ENCODE measurements at regions not wholly inside any gene's neighbourhood (a gene's known extent, or its start where the extent isn't known, plus 50 kb on each side); places are given as distances from the start of the nearest gene placed in this dataset.

DNA sequence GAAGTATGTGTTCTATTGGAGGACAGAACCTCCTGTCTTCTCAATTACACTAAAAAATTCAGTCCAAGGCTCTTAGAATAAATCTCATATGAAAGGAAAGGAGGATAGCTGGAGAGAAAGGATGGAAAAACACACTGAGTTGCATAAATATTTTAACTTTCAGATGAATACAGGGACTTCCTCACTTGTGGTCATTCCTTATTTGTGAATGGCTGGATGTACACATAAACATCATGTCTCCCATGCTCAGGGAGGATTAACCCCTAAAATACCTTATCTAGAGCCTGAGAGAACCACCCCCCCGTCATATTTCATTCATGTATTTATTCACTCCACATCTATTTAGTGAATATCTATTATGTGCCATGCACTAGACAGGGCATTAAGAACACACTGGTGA lies 217.6 kb upstream of the CITED2 start:
- no peak for DNase-seq

DNA sequence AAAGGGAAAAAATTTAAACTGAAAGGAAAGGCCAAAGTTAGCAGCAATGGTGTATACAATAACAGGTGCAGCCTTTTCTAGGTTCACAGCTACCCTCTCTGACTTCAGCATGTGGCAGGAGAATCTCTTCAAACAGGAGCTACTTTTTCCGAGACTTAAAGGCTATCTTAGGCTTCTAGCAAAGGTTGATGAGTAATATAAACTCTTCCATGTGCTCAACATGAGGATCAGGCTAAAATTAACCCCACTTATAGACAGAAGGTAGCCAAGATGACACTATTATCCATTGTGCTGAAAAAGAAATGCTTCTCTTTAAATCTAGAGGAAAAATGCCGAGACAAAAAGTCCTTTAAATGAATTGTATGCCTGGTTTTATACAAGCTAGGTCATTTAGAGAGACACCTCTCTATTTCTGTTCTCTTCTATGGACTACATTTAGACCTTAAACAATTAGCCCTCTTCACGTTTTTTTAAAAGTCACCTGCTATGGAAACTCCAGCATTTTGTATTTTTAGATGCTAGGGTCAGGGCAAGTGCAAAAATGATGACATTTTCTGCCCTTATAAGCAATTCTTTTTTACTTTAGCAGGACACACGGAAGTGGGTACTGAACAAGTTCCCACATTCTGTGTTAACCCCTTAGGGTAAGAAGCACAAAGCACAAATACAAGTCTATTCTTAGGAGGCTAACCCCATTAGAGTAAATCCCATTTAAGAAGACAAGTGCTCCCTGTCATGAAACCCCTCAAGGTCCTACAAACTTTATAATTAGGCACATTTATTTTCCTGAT lies 216.8 kb upstream of the CITED2 start:
- no peak for DNase-seq

DNA sequence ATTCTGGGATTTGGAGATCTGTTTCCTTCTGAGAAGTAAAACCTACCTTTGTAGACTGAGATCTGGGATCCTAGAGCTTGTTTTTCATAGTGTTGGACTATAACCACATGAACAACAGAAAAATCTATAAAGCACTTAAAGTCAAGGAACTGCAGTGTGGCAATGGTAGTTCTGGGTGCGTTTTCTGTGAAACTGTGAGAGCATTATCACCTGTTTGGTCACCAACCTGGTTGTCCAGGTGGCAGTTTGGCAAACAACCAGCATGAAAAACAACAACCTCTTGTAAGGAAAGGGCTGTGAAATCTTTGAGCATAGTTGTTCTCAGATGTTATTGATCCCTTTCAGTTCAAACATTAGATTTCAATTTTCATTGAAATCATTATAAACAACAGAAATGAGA lies 215.8 kb upstream of the CITED2 start:
- DNase-seq, result no peak

DNA sequence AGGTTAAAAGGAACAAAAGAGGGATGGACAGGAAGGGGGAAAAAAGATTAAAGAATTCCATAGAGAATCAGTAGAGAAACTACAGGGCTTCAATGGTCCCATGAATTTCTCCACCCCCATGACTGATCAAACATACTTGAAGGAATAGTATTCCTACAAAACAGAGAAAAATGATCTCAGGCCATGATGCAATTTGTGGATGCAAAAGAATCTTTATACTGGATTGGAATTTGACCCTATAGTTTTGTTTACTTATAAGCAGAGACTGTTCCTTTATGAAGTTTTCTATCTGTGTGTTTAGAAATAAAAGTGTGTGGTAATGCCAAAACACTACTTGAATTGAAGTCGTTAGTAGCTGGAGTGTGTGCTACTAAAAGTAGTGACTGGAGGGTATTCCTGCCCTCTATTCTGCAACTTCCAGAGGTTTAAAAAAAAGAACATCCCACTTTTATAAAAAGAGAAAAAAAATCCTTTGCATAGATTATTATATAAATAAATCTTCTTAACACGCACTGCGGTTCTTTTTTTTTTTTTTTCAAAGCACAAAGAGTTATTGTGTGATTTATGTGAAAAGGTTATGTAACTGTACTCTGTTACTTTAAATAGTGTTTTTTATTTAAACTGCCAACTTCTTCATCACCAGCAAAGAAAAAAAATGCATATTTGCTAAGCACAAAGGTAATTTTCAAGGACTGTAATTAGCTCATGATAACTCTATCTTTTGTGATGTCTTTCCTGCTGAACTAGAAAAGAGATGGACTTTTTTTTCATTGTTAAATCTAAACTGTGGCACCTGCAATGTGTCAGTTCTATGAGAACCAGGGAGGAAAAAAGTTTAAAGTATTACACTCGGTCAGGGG lies 214.5 kb upstream of the CITED2 start:
- no peak for DNase-seq

DNA sequence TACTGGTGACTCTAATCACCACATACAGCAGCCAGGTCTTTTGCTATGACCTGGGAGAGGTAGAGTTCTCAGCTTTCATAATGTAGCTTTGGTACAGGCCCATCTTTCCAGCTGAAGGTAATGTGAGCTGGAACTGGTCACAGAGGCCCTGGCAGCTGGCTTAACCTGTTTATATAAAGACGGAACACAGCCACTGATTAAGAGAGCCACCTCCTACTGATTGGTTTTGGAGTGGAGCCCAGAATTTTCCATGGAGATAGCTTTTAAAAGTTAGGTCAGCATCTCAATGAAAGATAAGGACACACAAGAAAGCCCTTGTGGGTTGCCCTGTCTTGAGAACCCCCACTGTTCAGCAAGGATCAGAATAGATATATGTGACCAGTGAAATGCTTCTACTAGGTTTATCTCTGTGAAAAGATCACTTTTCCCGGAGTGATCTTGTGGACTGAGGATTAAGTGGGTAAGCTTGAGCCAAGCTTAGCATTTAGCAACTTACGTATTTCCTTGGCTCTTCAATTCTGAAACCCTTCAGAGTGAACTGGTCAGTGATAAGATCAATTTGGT lies 213.7 kb upstream of the CITED2 start:
- DNase-seq, result no peak

DNA sequence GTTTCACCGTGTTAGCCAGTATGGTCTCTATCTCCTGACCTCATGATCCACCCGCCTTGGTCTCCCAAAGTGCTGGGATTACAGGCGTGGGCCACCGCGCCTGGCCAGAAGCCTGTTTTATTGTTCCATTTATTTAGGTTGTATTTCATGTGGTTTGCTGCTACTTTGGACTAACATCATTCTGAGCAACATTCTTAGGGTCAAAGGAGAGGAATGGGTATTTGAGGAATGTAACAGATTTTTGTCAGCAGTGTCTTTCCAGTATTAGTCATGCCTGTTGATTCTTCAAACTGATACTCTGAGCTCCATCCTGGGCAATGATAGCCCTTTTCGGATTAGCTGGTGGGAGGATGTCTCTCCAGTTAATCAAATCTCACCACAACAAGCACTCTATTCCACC lies 213.0 kb upstream of the CITED2 start:
- no peak for DNase-seq

DNA sequence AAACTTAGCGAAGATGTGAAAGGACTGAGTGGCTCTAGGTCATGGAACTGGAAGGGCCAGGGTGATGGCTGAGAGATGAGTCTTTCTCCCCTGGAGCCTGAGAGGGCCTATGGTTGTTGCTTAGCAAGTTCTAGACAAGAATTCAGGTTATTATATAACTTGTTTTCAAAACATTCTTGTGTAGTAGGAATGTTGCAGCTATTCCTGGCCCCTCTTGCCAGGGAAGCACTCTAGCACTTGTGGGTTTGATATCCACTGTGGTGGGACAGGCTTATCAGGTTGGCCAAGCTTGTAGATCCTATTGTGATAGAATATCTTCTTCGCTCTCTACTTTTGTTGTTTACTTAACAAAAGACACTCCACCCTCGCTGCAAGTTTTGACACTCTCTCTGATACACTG lies 211.8 kb upstream of the CITED2 start:
- no peak for DNase-seq

DNA sequence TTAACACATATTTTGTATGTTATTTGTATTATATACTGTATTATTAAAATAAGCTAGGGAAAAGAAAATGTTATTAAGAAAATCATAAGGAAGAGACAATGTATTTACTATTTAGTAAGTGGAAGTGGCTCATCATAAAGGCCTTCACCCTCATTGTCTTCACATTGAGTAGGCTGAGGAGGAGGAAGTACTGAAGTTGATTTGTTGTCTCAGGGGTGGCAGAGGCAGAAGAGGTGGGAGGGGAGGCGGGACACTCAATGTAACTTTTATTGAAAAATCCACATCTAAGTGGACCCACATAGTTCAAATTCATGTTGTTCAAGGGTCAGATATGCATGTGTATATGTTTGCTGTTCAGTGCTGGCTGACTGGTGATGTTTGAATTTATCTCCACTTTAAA lies 210.2 kb upstream of the CITED2 start:
- no peak for DNase-seq

DNA sequence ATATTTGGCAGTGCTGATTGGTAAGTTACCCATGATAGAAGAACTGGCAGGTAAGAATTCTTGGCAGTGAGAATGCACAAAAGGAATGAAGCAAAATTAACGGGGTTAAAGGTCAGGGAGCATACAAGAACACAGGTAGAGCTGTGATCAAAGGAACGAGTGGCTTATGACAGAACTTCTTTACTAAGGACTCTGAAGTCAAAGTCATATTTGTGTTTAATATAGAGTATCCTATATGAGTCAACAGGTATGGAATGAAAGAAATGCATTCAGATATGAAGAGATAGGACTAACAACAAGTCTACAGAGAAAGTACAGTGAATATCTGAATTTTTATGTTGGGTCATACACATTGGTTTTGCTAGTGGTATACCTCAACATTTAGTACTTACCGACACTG lies 209.0 kb upstream of the CITED2 start:
- no peak for DNase-seq

DNA sequence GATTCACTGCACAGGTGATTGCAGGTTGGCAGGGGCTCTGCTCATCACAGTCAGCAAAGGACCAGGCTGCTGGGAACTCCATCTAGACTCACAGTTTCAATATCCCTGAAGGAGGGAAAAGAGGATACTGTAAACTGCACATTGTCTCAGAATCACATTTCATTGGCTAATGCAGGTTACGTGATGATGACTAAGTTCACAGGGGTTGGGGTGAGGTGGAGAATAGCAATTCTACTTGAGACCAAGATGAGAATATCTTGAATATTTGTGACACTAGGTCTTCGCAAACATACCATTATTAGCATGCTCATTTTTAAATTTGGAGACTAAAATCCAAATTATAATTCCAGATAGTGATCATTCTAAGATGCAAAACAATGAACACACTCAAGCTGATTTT lies 208.5 kb upstream of the CITED2 start:
- DNase-seq, result no peak

DNA sequence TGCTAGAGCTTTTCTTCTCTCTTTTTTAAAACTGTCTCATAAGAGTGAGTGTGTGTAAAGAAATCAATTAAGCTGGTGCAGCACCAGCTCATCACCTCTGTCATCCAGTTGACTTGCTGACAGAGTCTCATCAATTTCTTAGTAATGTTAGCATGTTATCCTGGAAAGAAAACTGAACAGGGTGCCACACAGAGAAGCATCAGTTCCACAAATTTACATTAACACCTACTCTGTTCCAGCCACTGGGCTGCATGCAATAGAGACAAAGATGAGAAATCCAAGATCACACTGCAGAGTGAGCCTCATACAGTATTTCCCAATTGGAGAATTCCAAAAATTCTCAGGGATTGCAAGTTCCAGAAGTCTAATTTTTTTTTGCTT lies 207.0 kb upstream of the CITED2 start:
- no peak for DNase-seq

DNA sequence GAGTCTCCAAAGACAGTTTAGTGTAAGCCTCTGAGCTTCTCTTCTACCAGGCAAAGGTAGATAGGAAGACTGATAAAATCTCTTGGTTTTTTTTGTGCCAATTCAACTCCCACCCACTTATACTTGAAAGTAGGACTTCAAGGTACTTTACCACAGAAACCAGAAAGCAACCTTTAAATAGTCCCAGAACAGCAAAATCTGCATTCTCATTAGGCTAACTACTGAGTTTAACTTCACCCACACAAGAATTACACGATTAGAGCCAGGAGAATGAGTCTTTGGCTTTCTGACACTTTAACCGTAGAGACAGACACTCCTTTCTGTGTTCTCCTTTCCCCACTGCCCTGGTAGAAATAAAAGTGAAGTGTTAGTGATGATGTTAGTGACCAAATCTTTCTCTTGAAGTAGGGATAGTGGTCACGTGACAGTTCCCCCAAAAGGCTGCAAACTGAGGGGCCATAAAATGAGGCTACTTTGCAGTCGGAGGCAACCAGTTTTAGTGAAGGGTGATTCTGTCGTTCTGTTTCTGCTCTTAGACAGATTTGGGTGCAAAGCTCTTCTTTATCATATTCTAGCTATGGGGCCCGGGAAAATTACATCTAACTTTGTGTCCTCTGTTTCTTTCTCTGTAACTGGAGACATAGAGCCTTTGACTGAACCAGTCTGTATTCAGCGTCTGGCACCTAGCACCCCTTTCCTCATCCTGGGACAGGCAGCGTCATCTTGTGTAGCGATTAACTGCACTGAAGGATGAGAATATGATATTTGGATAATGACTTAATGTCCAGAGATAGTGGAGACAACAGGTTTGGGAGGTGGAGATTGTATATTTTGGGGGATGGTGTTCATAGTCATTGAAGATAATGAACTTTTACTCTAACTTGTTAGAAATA lies 206.4 kb upstream of the CITED2 start:
- no peak for DNase-seq

DNA sequence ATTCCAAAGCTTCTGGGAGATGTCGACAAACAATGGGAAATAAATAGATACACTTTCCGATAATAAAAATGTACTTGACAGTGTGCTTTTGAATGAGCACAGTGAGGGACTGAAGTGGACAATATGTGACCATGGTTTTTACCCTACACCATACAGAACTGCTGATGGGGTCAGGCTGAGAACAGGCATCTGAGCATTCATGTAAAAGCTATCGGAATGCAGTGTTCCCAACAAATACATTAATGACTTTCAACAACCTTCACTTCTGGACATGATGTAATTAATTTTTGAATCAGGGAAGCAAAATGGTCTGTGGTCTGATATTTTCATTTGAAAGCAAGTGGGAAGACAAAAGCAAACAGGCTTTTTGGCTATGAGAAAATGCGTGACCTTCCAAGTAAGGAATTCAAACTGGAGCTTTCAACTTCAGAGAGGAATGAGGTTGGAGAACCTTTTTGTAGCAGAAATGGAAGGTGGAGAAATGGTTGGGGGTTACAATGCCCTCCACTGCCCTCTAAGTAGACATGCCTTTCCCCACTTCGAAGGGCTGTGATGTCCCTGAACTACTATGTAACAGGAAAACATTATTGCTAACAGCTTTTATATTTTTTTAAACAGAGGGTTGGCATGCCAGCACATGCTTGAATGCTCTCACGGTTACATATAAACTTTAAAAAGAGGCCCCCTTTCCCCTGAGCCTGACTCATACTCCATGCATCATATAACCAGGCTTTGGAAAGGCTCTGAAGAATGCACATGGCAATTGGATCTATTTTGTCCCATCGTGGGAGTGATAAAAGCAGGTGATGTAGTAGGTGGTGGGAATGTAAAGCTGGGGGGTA lies 203.5 kb upstream of the CITED2 start:
- no peak for DNase-seq

DNA sequence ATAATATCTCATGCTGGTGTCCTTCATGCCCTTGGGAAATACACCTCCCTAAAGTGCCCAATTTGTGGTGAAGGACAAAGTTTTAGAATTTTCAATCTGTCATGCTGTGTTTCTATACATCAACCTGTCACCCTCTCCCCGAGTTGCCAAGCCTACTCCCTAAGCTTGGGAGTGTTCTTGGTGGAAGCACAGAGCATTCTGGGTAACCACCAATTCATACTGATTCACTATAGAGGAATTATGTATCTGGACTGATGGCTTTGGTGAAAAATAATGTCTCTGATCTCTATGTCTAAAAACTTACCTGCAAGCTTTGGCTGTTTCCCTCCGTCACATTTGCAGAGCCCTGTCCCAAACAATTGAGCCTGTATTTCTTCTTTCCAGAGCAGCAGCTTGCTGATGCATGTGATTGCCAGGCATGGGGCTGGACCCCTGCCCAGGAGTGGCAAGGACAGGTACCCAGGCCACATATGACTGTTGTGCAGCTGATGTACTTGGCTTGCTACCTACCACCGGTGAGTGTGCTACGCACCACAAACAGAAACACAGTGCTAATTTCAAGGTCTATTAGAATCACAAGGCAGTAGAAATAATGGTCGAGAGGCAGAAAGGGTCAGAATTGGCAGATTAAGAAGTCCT lies 202.8 kb upstream of the CITED2 start:
- DNase-seq, result no peak

DNA sequence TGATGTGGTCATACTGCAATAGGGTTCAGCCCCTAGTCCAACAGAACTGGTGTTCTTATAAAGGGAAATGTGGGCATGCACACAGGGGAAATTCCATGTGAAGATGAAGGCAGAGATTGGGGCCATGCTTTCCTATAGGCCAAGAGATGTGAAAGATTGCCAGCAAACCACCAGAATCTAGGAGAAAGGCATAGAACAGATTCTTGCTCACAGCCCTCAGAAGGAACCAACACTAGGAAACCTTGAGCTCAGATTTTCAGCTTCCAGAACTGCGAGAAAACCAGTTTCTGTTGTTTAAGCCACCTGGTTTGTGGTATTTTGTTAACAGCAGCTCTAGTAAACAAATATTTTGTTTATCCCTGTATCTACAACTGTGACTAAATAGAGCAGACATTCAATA lies 197.6 kb upstream of the CITED2 start:
- DNase-seq, result no peak

DNA sequence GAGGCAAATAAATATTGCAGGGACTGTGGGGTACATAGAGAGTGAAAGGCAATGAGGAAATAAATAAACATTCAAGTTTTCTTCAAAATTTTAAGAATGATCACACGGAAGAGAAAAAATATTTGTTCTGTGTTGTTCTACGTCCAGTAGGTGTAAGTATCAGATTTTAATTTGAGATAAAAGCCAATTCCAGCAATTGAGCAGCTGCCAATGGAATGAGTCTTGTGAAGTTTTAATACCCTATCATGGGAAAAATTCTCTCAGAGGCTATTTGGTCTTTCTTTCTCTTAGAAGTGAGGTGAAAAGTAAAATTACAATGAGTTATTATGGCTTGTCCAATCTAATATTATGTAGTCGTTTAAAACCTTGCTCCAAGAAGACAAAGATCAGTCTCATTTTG lies 195.7 kb upstream of the CITED2 start:
- DNase-seq, result no peak

DNA sequence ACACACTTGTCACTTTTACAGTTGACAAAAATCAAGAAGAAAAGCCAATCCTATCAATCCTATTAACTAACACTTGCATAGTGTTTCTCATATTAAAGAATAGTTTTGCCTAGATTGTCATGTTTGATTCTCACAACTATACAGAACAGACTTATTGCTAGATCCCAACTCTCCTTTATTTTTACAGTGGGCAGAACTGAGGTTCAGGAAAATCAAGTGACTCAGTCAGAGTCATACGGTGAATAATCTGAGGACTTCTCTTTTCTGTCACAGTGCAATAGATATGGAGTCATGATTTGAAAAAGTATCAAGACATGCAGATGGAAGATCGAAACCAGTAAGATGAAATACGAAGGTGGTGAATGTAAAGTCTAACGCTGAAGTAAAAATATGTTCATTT lies 195.1 kb upstream of the CITED2 start:
- DNase-seq, result no peak

DNA sequence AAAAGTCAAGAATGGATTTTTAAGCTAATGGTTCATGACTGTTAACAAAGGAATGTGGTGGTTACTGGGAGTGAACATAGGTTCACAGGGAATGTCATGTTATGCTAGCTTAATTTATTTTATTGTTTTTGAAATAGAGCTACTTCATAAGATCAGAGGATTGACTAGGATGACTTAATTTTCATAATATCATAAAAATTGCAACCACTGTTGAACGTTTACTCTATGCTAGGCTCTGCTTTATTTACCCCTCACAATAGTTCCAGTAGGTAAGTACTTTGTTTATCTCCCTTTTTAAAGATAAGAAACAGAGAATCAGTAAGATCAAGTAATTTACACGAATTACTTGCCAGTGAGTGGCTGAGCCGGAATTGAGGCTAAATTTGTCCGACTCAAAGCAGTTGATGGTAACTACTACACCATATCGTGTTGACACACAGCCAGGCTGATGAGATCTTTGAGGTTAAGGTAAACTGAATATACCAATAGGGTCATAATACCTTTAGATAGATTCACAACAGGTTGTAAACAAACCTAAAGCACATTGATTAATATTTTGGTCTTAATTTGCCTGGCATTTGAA lies 194.6 kb upstream of the CITED2 start:
- no peak for DNase-seq

DNA sequence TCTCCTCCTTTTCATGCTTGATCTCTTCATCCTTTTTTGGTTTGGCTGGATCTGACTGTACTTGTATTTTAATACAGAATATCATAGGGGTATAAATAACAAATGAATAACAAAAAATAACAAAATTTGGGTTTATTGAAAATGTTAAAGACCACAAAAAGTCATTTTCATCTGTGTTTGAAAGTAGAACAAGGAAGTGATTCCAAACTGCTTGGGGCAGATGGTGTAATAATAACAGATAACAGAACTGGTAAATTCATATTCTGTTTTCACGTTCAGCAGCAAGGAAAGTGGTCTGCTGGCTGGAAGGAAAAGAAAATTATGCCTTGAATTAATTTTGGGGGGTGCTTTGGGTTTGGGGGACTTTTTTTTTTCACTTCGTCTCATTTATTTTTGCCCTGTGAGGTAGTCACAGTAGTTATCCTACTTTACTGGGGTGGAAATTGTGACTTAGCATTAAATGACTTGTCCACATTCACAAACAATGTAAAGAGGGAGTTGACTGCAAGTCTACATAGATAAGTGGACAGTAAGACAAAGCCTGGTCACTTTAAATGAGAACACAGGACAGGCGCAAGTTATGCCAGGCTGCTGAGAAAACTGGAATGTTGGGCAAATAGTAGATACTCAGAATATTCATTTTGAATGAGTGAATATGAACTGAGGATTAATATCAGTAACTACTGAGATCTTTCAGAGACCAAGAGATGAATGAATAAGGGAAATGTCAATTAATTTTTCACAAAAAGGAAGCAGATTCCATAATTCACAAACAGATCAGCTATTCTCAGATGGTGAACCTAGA lies 193.9 kb upstream of the CITED2 start:
- DNase-seq, result no peak

DNA sequence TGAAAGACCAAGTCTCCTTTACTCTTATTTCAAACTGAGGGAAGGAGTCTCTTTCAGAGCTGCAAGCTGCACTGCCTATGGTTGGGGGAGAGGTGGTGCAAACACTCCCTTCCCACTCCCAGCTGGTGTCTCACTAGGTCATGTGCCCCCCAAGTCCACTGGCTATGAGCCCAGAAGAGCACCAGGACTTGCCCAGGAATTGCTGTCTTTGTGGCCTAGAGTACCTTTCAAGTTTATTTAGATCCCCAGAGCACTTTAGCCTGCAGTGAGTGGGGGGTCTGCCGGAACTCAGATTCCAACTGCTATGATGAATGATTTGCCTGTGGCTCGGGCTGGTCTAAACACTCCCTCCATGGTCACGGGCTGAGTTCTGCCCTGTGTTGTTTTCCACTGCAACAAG lies 192.6 kb upstream of the CITED2 start:
- no peak for DNase-seq

All from activated T-cell treated with anti-CD3 and anti-CD28 coated beads, Interleukin-2, amount 50 U/mL, for 48 hours (primary cell).